ENCODE measurements at regions not wholly inside any gene's neighbourhood (a gene's known extent, or its start where the extent isn't known, plus 50 kb on each side); places are given as distances from the start of the nearest gene placed in this dataset.

GRCh38 chr3:22269831-22270230 lies 518.8 kb upstream of the ZNF385D start:
- TF ChIP-seq CTCF (IDR thresholded peaks at IDR 0.05) (no peak), GABPA (IDR thresholded peaks at IDR 0.05; ENCODE audit: low read depth) (no peak)

Data from SK-N-SH (cell line).